ENCODE measurements at regions not wholly inside any gene's neighbourhood (a gene's known extent, or its start where the extent isn't known, plus 50 kb on each side); places are given as distances from the start of the nearest gene placed in this dataset.

DNA sequence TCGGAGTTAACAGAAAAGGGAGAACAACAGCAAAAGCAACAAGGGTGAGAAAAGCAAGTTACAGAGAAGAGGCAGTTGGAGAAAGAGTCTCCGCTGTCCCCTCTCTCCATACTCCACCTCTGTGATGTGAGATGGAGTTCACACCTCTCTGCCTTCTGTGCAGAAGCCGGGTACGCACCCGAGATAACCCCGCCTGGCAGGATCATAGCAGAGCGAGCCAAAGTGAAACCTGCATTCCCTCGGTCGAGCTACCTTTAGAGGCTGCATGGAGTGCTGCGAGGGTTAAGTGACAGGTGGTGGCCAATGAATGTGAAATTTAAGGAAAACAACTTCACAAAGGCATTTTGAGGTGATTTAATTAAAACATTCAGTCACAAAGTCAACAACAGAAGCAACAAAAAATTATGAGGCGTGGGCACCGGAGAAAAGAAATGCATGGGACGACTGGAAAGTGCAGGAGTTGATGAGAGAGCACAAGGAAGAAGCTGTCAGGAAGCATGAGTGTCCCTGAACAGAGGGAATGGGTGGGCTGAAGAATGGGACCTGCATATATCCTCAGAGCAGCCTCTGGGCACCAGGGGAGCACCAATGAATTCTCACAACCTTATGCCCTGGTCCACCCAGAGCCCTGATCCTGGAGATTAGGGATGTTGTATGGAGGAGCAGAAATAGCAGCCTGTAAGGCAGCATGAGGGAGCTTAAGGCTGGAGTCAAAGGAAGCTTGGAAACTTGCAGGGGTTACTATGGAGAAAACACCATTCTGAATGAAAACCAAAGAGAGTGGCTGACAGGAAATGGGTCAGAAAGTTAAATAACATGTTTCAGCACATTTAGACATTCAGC lies 208.3 kb downstream of the EMP1 start:
- TF ChIP-seq, protein P1, sequence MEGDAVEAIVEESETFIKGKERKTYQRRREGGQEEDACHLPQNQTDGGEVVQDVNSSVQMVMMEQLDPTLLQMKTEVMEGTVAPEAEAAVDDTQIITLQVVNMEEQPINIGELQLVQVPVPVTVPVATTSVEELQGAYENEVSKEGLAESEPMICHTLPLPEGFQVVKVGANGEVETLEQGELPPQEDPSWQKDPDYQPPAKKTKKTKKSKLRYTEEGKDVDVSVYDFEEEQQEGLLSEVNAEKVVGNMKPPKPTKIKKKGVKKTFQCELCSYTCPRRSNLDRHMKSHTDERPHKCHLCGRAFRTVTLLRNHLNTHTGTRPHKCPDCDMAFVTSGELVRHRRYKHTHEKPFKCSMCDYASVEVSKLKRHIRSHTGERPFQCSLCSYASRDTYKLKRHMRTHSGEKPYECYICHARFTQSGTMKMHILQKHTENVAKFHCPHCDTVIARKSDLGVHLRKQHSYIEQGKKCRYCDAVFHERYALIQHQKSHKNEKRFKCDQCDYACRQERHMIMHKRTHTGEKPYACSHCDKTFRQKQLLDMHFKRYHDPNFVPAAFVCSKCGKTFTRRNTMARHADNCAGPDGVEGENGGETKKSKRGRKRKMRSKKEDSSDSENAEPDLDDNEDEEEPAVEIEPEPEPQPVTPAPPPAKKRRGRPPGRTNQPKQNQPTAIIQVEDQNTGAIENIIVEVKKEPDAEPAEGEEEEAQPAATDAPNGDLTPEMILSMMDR (IDR thresholded peaks at IDR 0.05), result no peak
- no peak for TF ChIP-seq POLR2AphosphoS5 (IDR thresholded peaks at IDR 0.05)

Measured in breast epithelium (tissue), 3 donors.